ENCODE measurements at regions not wholly inside any gene's neighbourhood (a gene's known extent, or its start where the extent isn't known, plus 50 kb on each side); places are given as distances from the start of the nearest gene placed in this dataset.

DNA sequence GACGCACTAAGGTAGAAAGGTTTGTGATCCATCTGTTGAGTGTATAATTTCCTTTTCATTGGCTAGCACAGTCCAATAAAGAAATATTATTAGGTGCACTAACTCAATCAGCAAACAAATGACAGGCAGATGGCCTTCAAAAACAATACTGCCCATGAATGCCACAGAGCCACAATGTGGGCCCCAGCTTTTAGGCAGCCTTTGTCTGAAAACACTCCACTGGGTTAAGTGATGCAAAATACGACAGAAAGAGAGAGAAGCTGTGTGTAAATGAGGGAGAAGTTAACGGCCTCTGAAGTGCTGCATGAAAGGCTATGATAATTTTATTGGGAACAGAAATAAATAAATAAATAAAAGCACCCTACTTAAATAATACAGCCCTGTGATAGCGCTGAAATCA is 274.6 kb downstream of the NKX6-1 start:
- TF ChIP-seq, protein P1, sequence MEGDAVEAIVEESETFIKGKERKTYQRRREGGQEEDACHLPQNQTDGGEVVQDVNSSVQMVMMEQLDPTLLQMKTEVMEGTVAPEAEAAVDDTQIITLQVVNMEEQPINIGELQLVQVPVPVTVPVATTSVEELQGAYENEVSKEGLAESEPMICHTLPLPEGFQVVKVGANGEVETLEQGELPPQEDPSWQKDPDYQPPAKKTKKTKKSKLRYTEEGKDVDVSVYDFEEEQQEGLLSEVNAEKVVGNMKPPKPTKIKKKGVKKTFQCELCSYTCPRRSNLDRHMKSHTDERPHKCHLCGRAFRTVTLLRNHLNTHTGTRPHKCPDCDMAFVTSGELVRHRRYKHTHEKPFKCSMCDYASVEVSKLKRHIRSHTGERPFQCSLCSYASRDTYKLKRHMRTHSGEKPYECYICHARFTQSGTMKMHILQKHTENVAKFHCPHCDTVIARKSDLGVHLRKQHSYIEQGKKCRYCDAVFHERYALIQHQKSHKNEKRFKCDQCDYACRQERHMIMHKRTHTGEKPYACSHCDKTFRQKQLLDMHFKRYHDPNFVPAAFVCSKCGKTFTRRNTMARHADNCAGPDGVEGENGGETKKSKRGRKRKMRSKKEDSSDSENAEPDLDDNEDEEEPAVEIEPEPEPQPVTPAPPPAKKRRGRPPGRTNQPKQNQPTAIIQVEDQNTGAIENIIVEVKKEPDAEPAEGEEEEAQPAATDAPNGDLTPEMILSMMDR (IDR thresholded peaks at IDR 0.05) = no peak
- TF ChIP-seq POLR2A (IDR thresholded peaks at IDR 0.05) = no peak
